GM12878 (cell line): ENCODE measurements at regions not wholly inside any gene's neighbourhood (a gene's known extent, or its start where the extent isn't known, plus 50 kb on each side); places are given as distances from the start of the nearest gene placed in this dataset.

Experiments used
- ATAC-seq: fragments of 200-7000 bp; cut with Tn5 transposase; 3 replicates; pipeline ENCODE4 v1.9.1; 2020; ENCODE audit warnings: mild to moderate bottlenecking, moderate library complexity
- BruUV-seq: library from RNA; stranded (reverse); fragments of 400-500 nt; replicated peaks from 2 replicates; lab custom pipeline; 2021; lab: Mats Ljungman, UMichigan
- CTCF ChIA-PET: fragments of 300-600 bp; sonication (Branson Sonifier 250); formaldehyde crosslinking; extraction: SDS; loops from one replicate; lab custom pipeline; 2021; ENCODE audit warnings: inconsistent platforms; lab: Yijun Ruan, JAX
- POLR2A ChIA-PET: fragments of 350-600 bp; formaldehyde crosslinking; extraction: SDS; loops from one replicate; lab custom pipeline; 2021; ENCODE audit warnings: inconsistent platforms; lab: Charles Lee
- RAD21 ChIA-PET: fragments of 300-600 bp; sonication (Branson Sonifier 250); formaldehyde crosslinking; loops from one replicate; lab custom pipeline; 2023; ENCODE audit warnings: antibody characterized with exemption; ENCODE audit not compliant: unreplicated experiment; lab: Charles Lee
- SMC1A ChIA-PET: fragments of 300-600 bp; sonication (Branson Sonifier 250); formaldehyde crosslinking; loops from one replicate; lab custom pipeline; 2023; ENCODE audit not compliant: unreplicated experiment, uncharacterized antibody; lab: Charles Lee
- DNase-seq: peaks from one replicate; pipeline ENCODE4 v3.0.0-alpha.2; 2011; ENCODE audit warnings: low read depth, low spot score
- FAIRE-seq: peaks from 3 replicates; lab custom pipeline; 2011; peaks lifted over from hg19 to GRCh38; lab: Jason Lieb, UNC
- H2AFZ ChIP-seq: 2 replicates; pipeline ENCODE4 v1.6.0; 2011; ENCODE audit warnings: low read depth, low read length, control low read depth; ENCODE audit not compliant: control insufficient read depth
- H3K27ac ChIP-seq: 2 replicates; pipeline ENCODE4 v1.5.1; 2011; ENCODE audit warnings: control low read depth; ENCODE audit not compliant: control insufficient read depth, insufficient read depth
- H3K27me3 ChIP-seq, 2 experiments: replicated peaks in 1 of 2; 2 replicates each; pipeline versions ENCODE4 v1.6.0 to v1.6.1; 2011; ENCODE audit warnings: low read length in 1 of 2; ENCODE audit not compliant: control insufficient read depth in 2 of 2, insufficient read depth in 2 of 2
- H3K36me3 ChIP-seq, 2 experiments: 2 replicates each; pipeline ENCODE4 v1.5.1; 2011; ENCODE audit warnings: low read length in 1 of 2; ENCODE audit not compliant: control insufficient read depth in 2 of 2, insufficient read depth in 2 of 2
- H3K4me1 ChIP-seq: 2 replicates; pipeline ENCODE4 v1.6.1; 2011; ENCODE audit warnings: mild to moderate bottlenecking, low read length, moderate library complexity, mixed read lengths; ENCODE audit not compliant: control insufficient read depth, insufficient read depth
- H3K4me2 ChIP-seq: 2 replicates; pipeline ENCODE4 v1.6.0; 2011; ENCODE audit warnings: control low read depth; ENCODE audit not compliant: control insufficient read depth, insufficient read depth
- H3K4me3 ChIP-seq: fragments of 200-600 bp; sonication (generic); 2 replicates; pipeline ENCODE4 v1.5.1; 2016
- H3K79me2 ChIP-seq: 2 replicates; pipeline ENCODE4 v1.6.0; 2011; ENCODE audit warnings: low read length; ENCODE audit not compliant: control insufficient read depth, insufficient read depth
- H3K9ac ChIP-seq: 2 replicates; pipeline ENCODE4 v1.8.0; 2011; ENCODE audit warnings: low read length, control low read depth, mixed read lengths; ENCODE audit not compliant: control insufficient read depth, insufficient read depth
- H3K9me3 ChIP-seq: replicated peaks from 3 replicates; pipeline ENCODE4 v1.5.1; 2011; ENCODE audit warnings: mild to moderate bottlenecking, low read length; ENCODE audit not compliant: control insufficient read depth, insufficient read depth
- H4K20me1 ChIP-seq: 2 replicates; pipeline ENCODE4 v1.6.0; 2011; ENCODE audit not compliant: control insufficient read depth, insufficient read depth
- ATF2 ChIP-seq: IDR thresholded peaks from 2 replicates; pipeline ENCODE4 v1.6.1; 2012; ENCODE audit warnings: low read length, inconsistent platforms
- BHLHE40 ChIP-seq, 2 experiments: fragments of 450-650 bp in 1 of 2; IDR thresholded peaks; 2 replicates each; pipeline ENCODE4 v1.6.1; 2011 to 2017; ENCODE audit warnings: low read depth in 2 of 2, borderline replicate concordance in 1 of 2, improper control_type of control experiment in 1 of 2, low read length in 1 of 2, mild to moderate bottlenecking in 1 of 2
- BMI1 ChIP-seq: fragments of 450-650 bp; IDR thresholded peaks from 2 replicates; pipeline ENCODE4 v1.6.1; 2016; ENCODE audit warnings: mild to moderate bottlenecking, moderate library complexity, borderline replicate concordance
- CHD2 ChIP-seq: IDR thresholded peaks from 2 replicates; pipeline ENCODE4 v1.6.1; 2011; ENCODE audit warnings: low read depth, low read length, improper control_type of control experiment, borderline replicate concordance
- CTCF ChIP-seq, 3 experiments: IDR thresholded peaks in 2 of 3; conservative IDR thresholded peaks in 1 of 3; 2 replicates each; pipeline ENCODE4 v1.5.1; 2011; ENCODE audit warnings: low read depth in 3 of 3, low read length in 3 of 3, mild to moderate bottlenecking in 3 of 3, control low read depth in 2 of 3, moderate library complexity in 2 of 3, inconsistent platforms in 1 of 3, mixed read lengths in 1 of 3; ENCODE audit not compliant: control insufficient read depth in 2 of 3, insufficient read depth in 1 of 3; ENCODE audit errors: extremely low read depth in 1 of 3
- GATAD2B ChIP-seq: fragments of 450-650 bp; conservative IDR thresholded peaks from 2 replicates; pipeline ENCODE4 v1.6.1; 2017; ENCODE audit warnings: low read depth, mild to moderate bottlenecking, moderate library complexity
- HDAC6 ChIP-seq: fragments of 200-600 bp; sonication (generic); IDR thresholded peaks from one replicate; pipeline ENCODE4 v1.8.0; 2017; ENCODE audit warnings: antibody characterized with exemption; ENCODE audit not compliant: unreplicated experiment
- MTA2 ChIP-seq: fragments of 450-650 bp; IDR thresholded peaks from 2 replicates; pipeline ENCODE4 v1.6.1; 2016; ENCODE audit warnings: low read depth, mild to moderate bottlenecking, moderate library complexity
- MYC ChIP-seq: IDR thresholded peaks from 2 replicates; pipeline ENCODE4 v1.6.1; 2011; ENCODE audit warnings: mild to moderate bottlenecking, low read length, moderate library complexity, inconsistent platforms; ENCODE audit not compliant: insufficient read depth, insufficient replicate concordance, insufficient read length, severe bottlenecking
- PAX8 ChIP-seq: fragments of 450-650 bp; IDR thresholded peaks from 2 replicates; pipeline ENCODE4 v1.6.1; 2017; ENCODE audit warnings: mild to moderate bottlenecking, moderate library complexity
- POLR2AphosphoS5 ChIP-seq: IDR thresholded peaks from 2 replicates; pipeline ENCODE4 v1.6.1; 2011; ENCODE audit warnings: mild to moderate bottlenecking, low read length, inconsistent platforms
- RB1 ChIP-seq: fragments of 450-650 bp; formaldehyde crosslinking; IDR thresholded peaks from 2 replicates; pipeline ENCODE4 v1.6.1; 2017; ENCODE audit warnings: mild to moderate bottlenecking, borderline replicate concordance
- TAF1 ChIP-seq: IDR thresholded peaks from 2 replicates; pipeline ENCODE4 v1.6.1; 2011; ENCODE audit warnings: mild to moderate bottlenecking, low read depth, low read length, borderline replicate concordance
- ZNF24 ChIP-seq: fragments of 450-650 bp; IDR thresholded peaks from 2 replicates; pipeline ENCODE4 v1.6.1; 2017; ENCODE audit warnings: antibody characterized with exemption, mild to moderate bottlenecking
- WGBS: methylation state at CpG from one replicate; pipeline ENCODE4 v1.1.6; 2016; ENCODE audit warnings: low lambda C conversion rate; ENCODE audit not compliant: insufficient replicate concordance, insufficient coverage; ENCODE audit errors: missing lambda C conversion rate; 5-methylcytosine and 5-hydroxymethylcytosine counted together
- in situ Hi-C: fragments of 300-500 bp; cut with MboI; formaldehyde crosslinking; loops from 9 replicates; pipeline ENCODE4 v1.14.3; 2018; ENCODE audit warnings: mixed read lengths
- intact Hi-C: fragments of 100-400 bp; cut with micrococcal nuclease; formaldehyde crosslinking; loops from one replicate; pipeline ENCODE4 v1.14.2; 2022; ENCODE audit not compliant: unreplicated experiment
- TF ChIP-seq, protein P1 (sequence below): IDR thresholded peaks from 2 replicates; pipeline ENCODE4 v1.6.1; 2011; ENCODE audit warnings: borderline replicate concordance, low read depth, mild to moderate bottlenecking, moderate library complexity, low read length; ENCODE audit not compliant: insufficient read depth, poor library complexity, severe bottlenecking
- TF ChIP-seq, protein P2 (sequence below): IDR thresholded peaks from 2 replicates; pipeline ENCODE4 v1.6.1; 2012; ENCODE audit warnings: low read depth, low read length, improper control_type of control experiment

GRCh38 chr13:73945382-73945781 lies 188.8 kb downstream of the KLF12 start:
- no peak overlapping the region for H3K9ac ChIP-seq
- POLR2A ChIA-PET, result no interaction called here
- no peak overlapping the region for H3K4me3 ChIP-seq
- H3K9me3 ChIP-seq, result no peaks in the 10 kb centered on the region; the same call in 1 of the 3 replicates
- CTCF ChIA-PET, result interaction anchor here (1.4 kb wide), 1 partner anchor 341 kb away, joined by 6 read pairs; no protein-coding TSS in a partner anchor
- SMC1A ChIA-PET, result interaction anchor here (1.7 kb wide), 1 partner anchor 118 kb away, joined by 3 read pairs; no protein-coding TSS in a partner anchor
- WGBS, result 67% methylated on average over 3 of the region's 3 CpGs
- H3K27me3 ChIP-seq, result no peaks in the 10 kb centered on the region
- H3K27ac ChIP-seq, result no peak overlapping the region
- no TSS peak for BruUV-seq
- FAIRE-seq, result no peak
- RAD21 ChIA-PET, result interaction anchor here (0.6 to 1.1 kb wide), 2 partner anchors 341 to 1275 kb away, joined by 4 read pairs; no protein-coding TSS in a partner anchor
- H3K79me2 ChIP-seq, result no peaks in the 10 kb centered on the region
- no peak overlapping the region for H2AFZ ChIP-seq
- intact Hi-C loops (no loop called here), in situ Hi-C loops (no loop called here)
- ATAC-seq, result no peak
- H4K20me1 ChIP-seq, result no peaks in the 10 kb centered on the region
- H3K4me2 ChIP-seq, result no peak overlapping the region
- TF ChIP-seq BHLHE40 (IDR thresholded peaks at IDR 0.05; ENCODE audit: borderline replicate concordance in 1 of 2, low read depth in 2 of 2, low read length in 1 of 2) (no peak), RB1 (no peak), HDAC6 (no peak), GATAD2B (no peak), CTCF (IDR thresholded peaks at IDR 0.05 in 2 of 3, conservative IDR thresholded peaks at IDR 0.05 in 1 of 3; ENCODE audit: control insufficient read depth in 2 of 3, extremely low read depth in 1 of 3, insufficient read depth in 1 of 3, low read depth in 3 of 3, low read length in 3 of 3) (no peak; a peak in 1 of 6 replicates), ZNF24 (no peak), BMI1 (no peak), MTA2 (no peak), CHD2 (no peak), PAX8 (no peak), TAF1 (no peak), MYC (no peak), POLR2AphosphoS5 (no peak), ATF2 (no peak)
- TF ChIP-seq, protein P1, sequence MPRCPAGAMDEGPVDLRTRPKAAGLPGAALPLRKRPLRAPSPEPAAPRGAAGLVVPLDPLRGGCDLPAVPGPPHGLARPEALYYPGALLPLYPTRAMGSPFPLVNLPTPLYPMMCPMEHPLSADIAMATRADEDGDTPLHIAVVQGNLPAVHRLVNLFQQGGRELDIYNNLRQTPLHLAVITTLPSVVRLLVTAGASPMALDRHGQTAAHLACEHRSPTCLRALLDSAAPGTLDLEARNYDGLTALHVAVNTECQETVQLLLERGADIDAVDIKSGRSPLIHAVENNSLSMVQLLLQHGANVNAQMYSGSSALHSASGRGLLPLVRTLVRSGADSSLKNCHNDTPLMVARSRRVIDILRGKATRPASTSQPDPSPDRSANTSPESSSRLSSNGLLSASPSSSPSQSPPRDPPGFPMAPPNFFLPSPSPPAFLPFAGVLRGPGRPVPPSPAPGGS, result no peak
- TF ChIP-seq, protein P2, sequence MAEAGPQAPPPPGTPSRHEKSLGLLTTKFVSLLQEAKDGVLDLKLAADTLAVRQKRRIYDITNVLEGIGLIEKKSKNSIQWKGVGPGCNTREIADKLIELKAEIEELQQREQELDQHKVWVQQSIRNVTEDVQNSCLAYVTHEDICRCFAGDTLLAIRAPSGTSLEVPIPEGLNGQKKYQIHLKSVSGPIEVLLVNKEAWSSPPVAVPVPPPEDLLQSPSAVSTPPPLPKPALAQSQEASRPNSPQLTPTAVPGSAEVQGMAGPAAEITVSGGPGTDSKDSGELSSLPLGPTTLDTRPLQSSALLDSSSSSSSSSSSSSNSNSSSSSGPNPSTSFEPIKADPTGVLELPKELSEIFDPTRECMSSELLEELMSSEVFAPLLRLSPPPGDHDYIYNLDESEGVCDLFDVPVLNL, result no peak
- DNase-seq, result no peak
- H3K4me1 ChIP-seq, result peaks cover 9% of the 10 kb centered on the region; the same call in 1 of the 2 replicates
- no peaks in the 10 kb centered on the region; a peak in 1 of 4 replicates for H3K36me3 ChIP-seq
